Stimulated activated CD8-positive, alpha-beta memory T cell treated with anti-CD3 and anti-CD28 coated beads, Interleukin-4, amount 100 ng/mL, for 24 hours (primary cell): ENCODE measurements at regions not wholly inside any gene's neighbourhood (a gene's known extent, or its start where the extent isn't known, plus 50 kb on each side); places are given as distances from the start of the nearest gene placed in this dataset.

Experiments used
- DNase-seq: peaks from one replicate; pipeline ENCODE4 v3.0.0-alpha.2; 2020; ENCODE audit warnings: low read depth

DNA sequence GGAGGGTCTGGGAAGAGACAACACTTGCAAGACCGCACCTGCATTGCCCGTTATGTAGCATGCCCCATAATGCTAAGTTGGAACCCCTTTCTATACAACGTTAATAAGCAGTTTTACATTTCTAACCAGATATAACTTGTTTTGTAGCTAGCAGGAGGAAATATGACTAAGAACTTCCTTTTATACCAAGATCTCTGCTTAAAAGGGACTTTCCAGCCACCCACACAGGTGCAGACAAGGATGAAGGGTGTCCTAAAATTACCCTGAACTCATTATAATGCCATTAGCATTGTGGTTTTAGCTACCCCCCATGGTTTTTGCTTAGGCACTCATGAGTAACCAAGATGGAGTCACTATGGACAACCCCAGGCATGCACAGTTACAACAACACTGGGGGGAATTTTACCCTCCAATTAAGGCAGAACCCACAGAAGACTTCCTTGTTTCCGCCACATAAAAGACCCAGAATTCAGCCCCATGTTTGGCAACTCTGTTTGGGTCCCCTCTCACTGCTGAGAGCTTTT lies 362.8 kb downstream of the CBLN2 start:
- DNase-seq, result no peak

DNA sequence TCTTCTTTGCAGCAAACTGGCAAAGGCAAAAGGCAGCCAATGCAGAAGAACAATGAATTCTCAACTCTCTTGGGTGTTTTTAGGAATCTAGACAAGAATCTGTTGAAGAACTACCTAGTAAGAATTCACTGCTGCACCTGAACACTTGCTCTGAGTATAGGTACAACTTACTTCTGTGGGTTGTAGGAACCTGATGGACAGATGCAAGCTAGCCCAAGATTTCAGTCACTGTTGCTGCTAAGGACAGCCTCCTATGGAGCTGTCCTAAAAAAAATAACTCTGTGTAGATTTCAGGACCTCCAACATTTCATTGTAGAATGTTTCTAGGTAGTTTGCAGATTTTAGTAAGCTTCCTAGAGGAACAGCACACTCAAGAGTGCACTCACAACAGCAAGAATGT lies 363.5 kb downstream of the CBLN2 start:
- no peak for DNase-seq

- DNase-seq, result no peak
Observed at GRCh38 chr18:72174972-72175649, 369.0 kb downstream of the CBLN2 start.

GRCh38 chr18:72171596-72171995 lies 372.5 kb downstream of the CBLN2 start:
- DNase-seq, result no peak

- DNase-seq, result no peak
Observed at GRCh38 chr18:72161691-72162090, 382.5 kb downstream of the CBLN2 start.

- DNase-seq, result no peak
Observed at GRCh38 chr18:72160510-72161445, 383.4 kb downstream of the CBLN2 start.

DNA sequence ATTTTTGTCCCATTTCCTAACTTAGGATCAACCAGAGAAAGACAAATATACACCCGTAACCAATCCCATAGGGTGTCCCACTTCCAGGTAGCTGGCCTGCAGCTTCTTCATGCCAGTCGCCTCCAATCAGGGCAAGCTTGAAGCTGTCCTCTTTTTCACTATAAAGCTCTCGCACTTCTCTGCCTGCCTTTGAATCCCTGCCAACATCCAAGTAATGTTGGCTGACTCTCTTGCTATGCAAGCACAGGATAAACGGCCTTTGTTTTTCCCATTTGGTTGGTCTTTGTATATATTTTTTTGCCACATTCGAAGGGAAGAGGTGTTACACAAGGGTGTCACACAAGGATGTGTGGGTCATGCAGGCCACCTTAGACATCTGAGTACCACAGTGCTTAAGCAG lies 388.8 kb downstream of the CBLN2 start:
- DNase-seq, result no peak

DNA sequence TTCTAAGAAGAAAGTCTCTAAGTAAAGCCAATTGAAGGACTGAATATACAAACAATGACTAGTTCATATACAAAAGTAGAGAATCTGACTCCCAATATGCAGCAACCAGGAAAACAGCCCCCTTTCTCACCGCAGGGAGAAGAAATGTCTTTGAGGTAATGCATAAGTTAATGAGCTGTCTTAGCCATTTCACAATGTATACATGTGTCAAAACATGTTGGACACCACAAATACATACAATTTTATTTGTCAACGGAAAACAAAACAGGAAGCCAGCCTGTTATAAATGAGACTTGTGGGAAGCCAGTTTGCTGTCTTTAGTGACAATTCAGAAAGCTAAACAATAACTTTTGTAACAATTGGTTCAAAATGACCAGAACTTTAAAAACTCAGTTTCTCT lies 389.2 kb downstream of the CBLN2 start:
- DNase-seq, result no peak

- DNase-seq, result no peak
Observed at GRCh38 chr18:72152935-72153334, 391.2 kb downstream of the CBLN2 start.

DNA sequence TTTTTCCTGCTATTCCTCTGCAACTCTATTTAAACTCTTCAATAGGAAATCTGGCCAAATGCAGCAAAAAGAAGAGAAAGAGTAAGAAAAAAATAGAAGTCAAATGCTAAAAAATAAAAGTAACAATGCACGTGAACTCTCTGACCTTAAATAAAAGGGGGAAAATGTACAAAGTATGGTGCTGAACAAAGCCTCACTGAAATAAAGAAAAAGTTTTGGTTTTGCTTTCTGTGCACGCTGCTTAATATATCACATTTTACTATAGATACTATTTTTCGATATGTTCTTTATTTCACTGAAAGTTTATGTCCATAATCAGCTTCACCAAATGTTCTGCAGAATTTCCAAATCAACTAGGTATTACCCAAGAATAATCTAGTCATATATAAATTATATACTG lies 396.3 kb downstream of the CBLN2 start:
- no peak for DNase-seq

DNA sequence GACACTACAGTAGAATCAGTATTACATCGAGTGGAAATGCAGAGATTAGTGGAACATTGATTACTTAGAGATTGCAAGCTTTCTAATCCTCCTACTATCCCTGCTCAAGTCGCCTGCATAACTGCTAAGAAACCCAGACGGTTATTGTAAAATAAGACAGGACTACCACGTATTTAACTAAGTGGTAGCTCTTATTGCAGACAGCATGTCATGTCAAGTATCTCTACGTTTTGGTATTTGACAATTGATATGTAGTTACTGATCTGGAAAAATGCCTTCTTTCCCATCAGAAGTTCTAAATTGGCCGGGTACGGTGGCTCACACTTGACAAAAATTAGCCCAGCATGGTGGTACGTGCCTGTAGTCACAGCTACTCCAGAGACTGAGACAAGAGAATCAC lies 404.1 kb downstream of the CBLN2 start:
- no peak for DNase-seq

- no peak for DNase-seq
Observed at GRCh38 chr18:72128649-72129048, 415.5 kb downstream of the CBLN2 start.

- no peak for DNase-seq
Observed at GRCh38 chr18:72122103-72122502, 422.0 kb downstream of the CBLN2 start.

DNA sequence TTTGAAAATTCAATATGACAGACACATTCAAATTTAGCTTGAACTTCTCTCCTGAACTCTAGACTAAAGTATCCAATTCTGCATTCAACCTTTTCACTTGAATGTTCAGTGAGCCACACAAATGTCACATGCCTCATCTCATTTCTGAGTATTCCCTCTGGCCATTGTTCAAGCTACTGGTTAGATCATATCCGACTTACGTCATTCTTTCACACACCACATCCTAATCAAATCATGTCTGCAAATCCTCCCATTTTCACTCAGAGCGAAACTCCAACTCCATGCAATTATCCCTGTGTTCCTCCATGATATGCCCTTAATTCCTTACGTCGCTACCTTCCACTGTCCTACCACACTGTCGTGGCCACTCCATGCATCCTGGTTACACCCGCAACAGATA lies 425.1 kb downstream of the CBLN2 start:
- no peak for DNase-seq

- no peak for DNase-seq
Observed at GRCh38 chr18:72114801-72115594, 429.1 kb downstream of the CBLN2 start.

DNA sequence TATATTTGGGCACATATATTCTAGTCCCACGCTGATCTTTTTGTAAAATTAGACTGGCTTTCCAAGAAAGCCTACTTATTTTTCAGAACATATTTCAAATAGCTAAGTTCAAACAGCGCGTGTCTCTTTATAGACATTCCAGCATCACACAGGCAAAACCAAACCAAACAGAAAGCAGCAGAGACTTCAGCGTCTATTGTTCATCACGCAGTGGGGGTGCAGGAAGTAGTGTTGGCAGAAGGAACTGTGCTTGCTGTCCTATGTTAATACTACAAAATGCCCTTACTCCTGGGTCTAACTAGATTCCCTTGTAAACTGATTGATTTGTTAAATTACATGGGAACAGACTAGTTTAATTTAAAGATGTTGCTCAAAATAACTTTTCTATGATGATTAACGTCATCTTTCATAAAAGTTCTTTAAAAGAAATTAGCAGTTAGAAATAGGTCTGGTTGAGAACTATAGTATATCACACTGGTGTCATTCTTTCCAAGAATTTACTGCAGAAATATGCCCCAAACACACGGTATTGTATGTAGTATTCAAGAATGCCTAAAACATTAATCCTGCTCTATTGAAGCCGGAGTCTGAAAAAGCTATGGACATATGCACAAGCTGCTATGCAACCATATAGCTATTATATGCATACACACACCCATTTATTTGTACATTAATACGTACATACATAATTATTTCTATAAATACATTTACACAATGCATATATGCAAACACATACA lies 436.3 kb downstream of the CBLN2 start:
- no peak for DNase-seq

- DNase-seq, result no peak
Observed at GRCh38 chr18:72104851-72105250, 439.3 kb downstream of the CBLN2 start.

GRCh38 chr18:72102412-72102811 lies 441.7 kb downstream of the CBLN2 start:
- no peak for DNase-seq

GRCh38 chr18:72100465-72101004 lies 443.6 kb downstream of the CBLN2 start:
- no peak for DNase-seq

- no peak for DNase-seq
Observed at GRCh38 chr18:72091369-72091768, 452.8 kb downstream of the CBLN2 start.

GRCh38 chr18:72089432-72089831 lies 454.7 kb downstream of the CBLN2 start:
- no peak for DNase-seq
